Prostate gland (tissue), 2 donors: ENCODE measurements at regions not wholly inside any gene's neighbourhood (a gene's known extent, or its start where the extent isn't known, plus 50 kb on each side); places are given as distances from the start of the nearest gene placed in this dataset.

ENCODE experiments used
- DNase-seq: peaks from one replicate; pipeline ENCODE4 v3.0.0-alpha.2; 2019; ENCODE audit warnings: low spot score
- H3K27ac ChIP-seq, 2 donors: fragments of 200-600 bp; sonication (generic); 2 replicates each; pipeline ENCODE4 v1.5.1; 2017 to 2019
- H3K27me3 ChIP-seq: fragments of 200-600 bp; sonication (generic); replicated peaks from 2 replicates; pipeline ENCODE4 v1.5.1; 2019; ENCODE audit not compliant: insufficient read depth
- H3K36me3 ChIP-seq, 2 donors: fragments of 200-600 bp; sonication (generic); 1 replicate in 1 of 2; 2 replicates in 1 of 2; pipeline versions ENCODE4 v1.5.1 to v1.8.1; 2017 to 2019
- H3K4me1 ChIP-seq: fragments of 200-600 bp; sonication (generic); replicated peaks from 2 replicates; pipeline ENCODE4 v1.5.1; 2019
- H3K4me3 ChIP-seq, 2 donors: fragments of 200-600 bp; sonication (generic); 2 replicates each; pipeline ENCODE4 v1.5.1; 2017 to 2019
- H3K9me3 ChIP-seq: fragments of 200-600 bp; sonication (generic); 2 replicates; pipeline ENCODE4 v1.5.1; 2017
- POLR2A ChIP-seq: fragments of 450-650 bp; IDR thresholded peaks from one replicate; pipeline ENCODE4 v1.6.1; 2016; ENCODE audit warnings: antibody characterized with exemption, mild to moderate bottlenecking
- POLR2AphosphoS5 ChIP-seq: sonication (generic); formaldehyde crosslinking; IDR thresholded peaks from one replicate; pipeline ENCODE4 v1.6.1; 2017; ENCODE audit warnings: antibody characterized with exemption
- WGBS: methylation state at CpG from one replicate; pipeline ENCODE4 v1.1.5; 2018; 5-methylcytosine and 5-hydroxymethylcytosine counted together
- intact Hi-C: fragments of 100-400 bp; cut with DNase I; formaldehyde crosslinking; loops from one replicate; pipeline ENCODE4 v1.14.2; 2022
- TF ChIP-seq, protein P1 (sequence below), 4 experiments: fragments of 200-600 bp in 2 of 4; fragments of 450-650 bp in 2 of 4; sonication (generic) in 2 of 4; IDR thresholded peaks; 1 replicate in 3 of 4; 2 replicates in 1 of 4; pipeline ENCODE4 v1.5.1; 2016 to 2019; ENCODE audit warnings: antibody characterized with exemption in 4 of 4, mild to moderate bottlenecking in 2 of 4, moderate library complexity in 2 of 4

DNA sequence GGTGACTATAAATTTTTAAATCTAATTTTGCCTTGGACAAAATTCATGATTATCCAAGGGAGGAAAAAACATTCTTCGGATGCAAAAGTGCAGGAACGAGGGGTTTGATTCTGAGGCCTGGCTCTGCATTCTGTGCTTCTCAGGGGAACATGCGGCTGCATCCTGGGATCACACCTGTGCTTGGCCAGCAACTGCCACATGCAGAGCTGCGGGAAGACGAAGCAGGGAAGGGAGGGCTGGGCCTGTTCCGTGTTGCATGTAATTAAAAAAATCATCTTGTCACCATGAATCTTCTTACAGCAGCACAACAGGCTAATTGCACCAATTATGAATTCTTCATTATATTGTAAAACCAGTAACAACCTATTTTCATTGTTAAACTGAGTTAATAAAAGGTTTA is 158.0 kb upstream of the ALKAL2 start:
- Histone ChIP-seq H3K4me3 (no peak overlapping the region), H3K27ac (no peak overlapping the region), H3K27me3 (peaks cover 5% of the 10 kb centered on the region), H3K36me3 (no peaks in the 10 kb centered on the region), H3K4me1 (no peaks in the 10 kb centered on the region), H3K9me3 (no peaks in the 10 kb centered on the region)
- DNase-seq, result no peak
- no peak for TF ChIP-seq POLR2AphosphoS5
- intact Hi-C loops, result no loop called here
- 87% methylated on average over 6 of the region's 6 CpGs for WGBS

DNA sequence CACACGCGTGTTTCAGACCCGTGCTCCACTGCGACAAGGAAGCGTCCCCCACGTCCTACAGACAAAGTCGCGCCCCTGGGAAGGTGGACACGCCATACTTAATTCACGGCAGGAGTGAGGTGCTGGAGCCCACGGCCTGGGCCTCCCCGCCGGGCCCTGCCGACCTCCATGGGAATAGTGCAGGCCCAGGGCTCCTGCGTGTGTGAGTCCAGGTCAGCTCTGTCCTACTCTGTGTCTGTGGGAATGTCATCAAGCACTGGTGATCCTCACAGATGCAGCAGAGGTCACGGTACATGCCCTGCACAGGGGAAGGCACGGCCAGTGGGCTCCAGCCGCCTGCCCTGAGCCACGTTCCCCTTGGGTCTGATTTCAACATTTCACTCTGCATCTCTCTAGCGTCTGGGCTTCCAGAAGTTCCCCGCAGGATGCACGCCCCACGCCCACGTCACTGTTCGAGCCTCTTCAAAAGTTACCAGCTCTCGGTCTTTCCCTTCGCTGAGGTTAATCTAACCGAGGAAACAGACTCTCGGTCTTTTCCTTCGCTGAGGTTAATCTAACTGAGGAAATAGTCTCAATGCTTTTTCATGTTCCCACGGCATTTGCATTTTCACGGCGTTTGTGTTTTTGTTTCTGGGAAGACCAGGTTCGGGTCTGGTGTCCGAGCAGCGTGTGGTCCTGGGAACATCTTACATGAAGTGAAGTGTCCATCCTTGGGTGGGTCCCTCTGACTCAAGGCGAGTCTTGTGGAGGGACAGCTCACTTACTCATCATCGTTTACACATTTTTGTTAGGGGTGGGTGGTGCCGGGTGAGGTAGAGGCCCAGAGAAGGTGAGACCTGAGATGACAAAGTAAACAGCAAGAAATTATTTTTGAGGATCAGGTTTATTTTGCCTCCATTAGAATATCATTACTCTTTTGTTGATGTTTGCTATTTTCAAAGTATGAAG is 157.3 kb upstream of the ALKAL2 start:
- intact Hi-C loops, result no loop called here
- no peak overlapping the region for H3K27ac ChIP-seq
- TF ChIP-seq, protein P1, sequence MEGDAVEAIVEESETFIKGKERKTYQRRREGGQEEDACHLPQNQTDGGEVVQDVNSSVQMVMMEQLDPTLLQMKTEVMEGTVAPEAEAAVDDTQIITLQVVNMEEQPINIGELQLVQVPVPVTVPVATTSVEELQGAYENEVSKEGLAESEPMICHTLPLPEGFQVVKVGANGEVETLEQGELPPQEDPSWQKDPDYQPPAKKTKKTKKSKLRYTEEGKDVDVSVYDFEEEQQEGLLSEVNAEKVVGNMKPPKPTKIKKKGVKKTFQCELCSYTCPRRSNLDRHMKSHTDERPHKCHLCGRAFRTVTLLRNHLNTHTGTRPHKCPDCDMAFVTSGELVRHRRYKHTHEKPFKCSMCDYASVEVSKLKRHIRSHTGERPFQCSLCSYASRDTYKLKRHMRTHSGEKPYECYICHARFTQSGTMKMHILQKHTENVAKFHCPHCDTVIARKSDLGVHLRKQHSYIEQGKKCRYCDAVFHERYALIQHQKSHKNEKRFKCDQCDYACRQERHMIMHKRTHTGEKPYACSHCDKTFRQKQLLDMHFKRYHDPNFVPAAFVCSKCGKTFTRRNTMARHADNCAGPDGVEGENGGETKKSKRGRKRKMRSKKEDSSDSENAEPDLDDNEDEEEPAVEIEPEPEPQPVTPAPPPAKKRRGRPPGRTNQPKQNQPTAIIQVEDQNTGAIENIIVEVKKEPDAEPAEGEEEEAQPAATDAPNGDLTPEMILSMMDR (IDR thresholded peaks at IDR 0.05), result no peak
- 91% methylated on average over 39 of the region's 39 CpGs for WGBS
- no peaks in the 10 kb centered on the region for H3K9me3 ChIP-seq
- no peak overlapping the region for H3K4me3 ChIP-seq
- H3K36me3 ChIP-seq, result no peaks in the 10 kb centered on the region
- H3K4me1 ChIP-seq, result no peaks in the 10 kb centered on the region
- no peak for DNase-seq
- peaks cover 5% of the 10 kb centered on the region for H3K27me3 ChIP-seq

DNA sequence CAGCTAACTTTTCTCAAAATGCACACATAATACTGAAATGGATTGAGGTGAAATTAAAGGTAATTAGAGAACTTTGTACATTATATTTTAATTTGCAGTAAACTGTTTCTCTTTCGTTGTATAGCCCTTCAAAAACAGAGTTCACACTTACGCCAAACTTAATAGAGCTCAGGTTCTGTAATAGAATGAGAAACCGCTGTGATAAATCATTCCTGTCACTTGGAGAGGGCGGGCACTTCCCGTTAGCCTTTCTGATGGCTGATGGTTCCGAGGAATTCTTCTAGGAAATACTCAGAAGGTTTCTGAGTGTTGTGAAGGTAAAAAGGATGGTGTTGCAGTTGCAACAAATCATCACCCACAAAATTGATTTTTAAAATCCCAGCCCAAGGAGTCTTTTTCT is 155.8 kb upstream of the ALKAL2 start:
- H3K9me3 ChIP-seq, result no peaks in the 10 kb centered on the region
- intact Hi-C loops, result no loop called here
- peaks cover 5% of the 10 kb centered on the region for H3K27me3 ChIP-seq
- TF ChIP-seq POLR2A, result no peak
- TF ChIP-seq, protein P1 (IDR thresholded peaks at IDR 0.05), result no peak
- no peak for TF ChIP-seq POLR2AphosphoS5
- H3K27ac ChIP-seq, result no peak overlapping the region
- no peak for DNase-seq
- no peaks in the 10 kb centered on the region for H3K36me3 ChIP-seq
- H3K4me3 ChIP-seq, result no peak overlapping the region
- no peaks in the 10 kb centered on the region for H3K4me1 ChIP-seq
- WGBS, result 62% methylated on average over 6 of the region's 6 CpGs

DNA sequence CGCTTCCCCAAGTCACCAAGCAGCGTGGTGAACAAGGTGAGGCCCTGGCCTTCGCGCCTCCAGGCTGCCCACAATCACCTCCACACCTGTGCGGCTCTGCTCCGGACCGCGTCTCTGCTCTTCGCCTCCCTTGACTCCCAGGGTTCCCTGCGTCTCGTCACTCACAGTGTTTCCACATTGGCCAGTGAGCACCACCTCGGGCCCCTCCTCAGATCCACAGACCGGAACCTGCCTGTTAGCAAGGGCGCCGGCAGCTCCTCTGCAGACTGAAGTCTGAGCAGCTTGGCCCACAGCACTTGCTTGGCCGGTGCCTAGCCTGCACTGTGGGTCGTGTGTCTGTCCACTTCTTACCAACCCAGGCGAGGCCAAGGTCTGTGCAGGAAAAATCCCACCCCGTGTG is 155.3 kb upstream of the ALKAL2 start:
- H3K9me3 ChIP-seq, result no peaks in the 10 kb centered on the region
- H3K27ac ChIP-seq, result no peak overlapping the region
- intact Hi-C loops, result no loop called here
- no peak for DNase-seq
- 97% methylated on average over 19 of the region's 19 CpGs for whole genome bisulfite sequencing
- no peaks in the 10 kb centered on the region for H3K36me3 ChIP-seq
- H3K4me1 ChIP-seq, result no peaks in the 10 kb centered on the region
- peaks cover 5% of the 10 kb centered on the region for H3K27me3 ChIP-seq
- TF ChIP-seq POLR2AphosphoS5 (no peak), POLR2A (no peak)
- TF ChIP-seq, protein P1 (IDR thresholded peaks at IDR 0.05), result no peak
- H3K4me3 ChIP-seq, result no peak overlapping the region

DNA sequence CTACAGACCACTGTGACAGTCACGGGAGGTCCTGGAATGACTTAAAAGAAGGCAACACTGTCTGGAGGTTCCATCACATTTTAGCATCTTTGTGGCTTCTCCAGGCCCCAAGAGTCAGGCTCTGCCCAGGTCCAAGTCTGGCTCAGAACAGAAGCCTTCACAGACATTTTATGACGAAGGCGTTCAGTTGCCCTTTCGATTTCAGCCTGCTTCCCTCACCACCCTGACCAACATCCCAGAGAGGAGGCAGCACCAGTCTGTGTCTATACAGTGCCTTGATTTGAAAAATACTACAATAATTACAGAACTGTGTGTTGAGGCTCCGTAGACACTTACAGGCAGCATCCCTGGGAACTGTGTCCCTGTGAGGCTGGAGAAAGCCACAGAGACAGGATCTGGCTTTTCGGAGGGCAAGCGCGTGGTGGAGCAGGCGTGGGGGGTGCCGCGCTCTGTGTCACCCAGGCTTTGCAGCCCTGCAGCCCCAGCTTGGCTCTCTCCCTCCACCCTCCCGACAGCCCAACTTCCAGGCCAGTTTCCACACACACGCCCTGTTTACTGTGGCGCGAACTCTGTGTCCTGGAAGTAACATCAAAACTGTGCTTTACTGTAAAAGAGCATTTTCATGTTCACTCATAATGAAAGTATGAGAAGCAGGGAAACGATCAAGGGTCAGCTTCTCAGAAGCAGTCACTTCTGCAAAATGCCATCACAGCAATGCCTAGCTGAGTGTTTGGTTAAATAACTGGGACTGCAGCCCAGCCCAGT is 153.5 kb upstream of the ALKAL2 start:
- intact Hi-C loops, result no loop called here
- peak overlapping the region; percentile 42 to 55 for H3K27ac ChIP-seq
- no peaks in the 10 kb centered on the region for H3K36me3 ChIP-seq
- no peaks in the 10 kb centered on the region for H3K9me3 ChIP-seq
- TF ChIP-seq, protein P1 (IDR thresholded peaks at IDR 0.05), result no peak
- TF ChIP-seq POLR2AphosphoS5, result no peak
- no peak for TF ChIP-seq POLR2A
- H3K4me1 ChIP-seq, result no peaks in the 10 kb centered on the region
- WGBS, result 73% methylated on average over 16 of the region's 16 CpGs
- H3K27me3 ChIP-seq, result peaks cover 5% of the 10 kb centered on the region
- H3K4me3 ChIP-seq, result no peak overlapping the region
- DNase-seq, result no peak
